ENCODE measurements at regions not wholly inside any gene's neighbourhood (a gene's known extent, or its start where the extent isn't known, plus 50 kb on each side); places are given as distances from the start of the nearest gene placed in this dataset.
"Not testable (repeated sequence)": the region's sequence is repeated elsewhere in the genome, so short reads cannot be mapped to it uniquely, and the experiment has no call there.

GRCh38 chr11:86877503-86877902 is 77.2 kb downstream of the PRSS23 start:
- no peak for FAIRE-seq

DNA sequence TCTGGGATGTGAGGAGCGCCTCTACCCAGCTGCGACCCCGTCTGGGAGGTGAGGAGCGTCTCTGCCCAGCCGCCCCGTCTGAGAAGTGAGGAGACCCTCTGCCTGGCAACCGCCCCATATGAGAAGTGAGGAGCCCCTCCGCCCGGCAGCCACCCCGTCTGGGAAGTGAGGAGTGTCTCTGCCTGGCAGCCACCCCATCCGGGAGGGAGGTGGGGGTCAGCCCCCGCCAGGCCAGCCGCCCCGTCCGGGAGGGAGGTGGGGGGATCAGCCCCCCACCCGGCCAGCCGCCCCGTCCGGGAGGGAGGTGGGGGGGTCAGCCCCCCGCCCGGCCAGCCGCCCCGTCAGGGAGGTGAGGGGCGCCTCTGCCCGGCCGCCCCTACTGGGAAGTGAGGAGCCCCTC is 76.0 kb downstream of the FZD4 start:
- FAIRE-seq, DNase-seq: not testable (repeated sequence)
- 94% methylated on average over 19 of the region's 26 CpGs; no CpG with 5 or more reads in 2 of the 3 donors for WGBS, 3 donors

More at GRCh38 chr11:86877503-86877902, 77.2 kb downstream of the PRSS23 start:
- H3K4me3 ChIP-seq (ENCODE audit: low read depth in 1 of 3, low read length in 3 of 3) = no peak overlapping the region
- no peaks in the 10 kb centered on the region for H3K27me3 ChIP-seq (ENCODE audit: control insufficient read depth in 3 of 3, insufficient read depth in 3 of 3, low read length in 3 of 3)
- H3K9me3 ChIP-seq (ENCODE audit: control insufficient read depth in 2 of 2, insufficient read depth in 1 of 2, low read depth in 1 of 2, low read length in 1 of 2) = no peaks in the 10 kb centered on the region
- H3K36me3 ChIP-seq (ENCODE audit: control insufficient read depth in 3 of 3, insufficient read depth in 2 of 3, low read depth in 1 of 3, low read length in 3 of 3) = no peaks in the 10 kb centered on the region
- no peak for DNase-seq
- no peaks in the 10 kb centered on the region for H3K4me1 ChIP-seq (ENCODE audit: control insufficient read depth in 3 of 3, insufficient read depth in 2 of 3, low read depth in 1 of 3, low read length in 2 of 3)
- H3K27ac ChIP-seq (ENCODE audit: low read depth in 1 of 3, low read length in 2 of 3) = no peak overlapping the region

GRCh38 chr11:86885311-86885710 is 69.9 kb downstream of the FZD4 start:
- Histone ChIP-seq H3K9me3 (ENCODE audit: control insufficient read depth in 2 of 2, insufficient read depth in 1 of 2, low read depth in 1 of 2, low read length in 1 of 2) (peaks cover 0 to 2% of the 10 kb centered on the region in 2 donors), H3K4me1 (ENCODE audit: control insufficient read depth in 3 of 3, insufficient read depth in 2 of 3, low read depth in 1 of 3, low read length in 2 of 3) (no peaks in the 10 kb centered on the region), H3K4me3 (ENCODE audit: low read depth in 1 of 3, low read length in 3 of 3) (no peak overlapping the region), H3K36me3 (ENCODE audit: control insufficient read depth in 3 of 3, insufficient read depth in 2 of 3, low read depth in 1 of 3, low read length in 3 of 3) (no peaks in the 10 kb centered on the region), H3K27me3 (ENCODE audit: control insufficient read depth in 3 of 3, insufficient read depth in 3 of 3, low read length in 3 of 3) (no peaks in the 10 kb centered on the region), H3K27ac (ENCODE audit: low read depth in 1 of 3, low read length in 2 of 3) (no peak overlapping the region)
- WGBS, 3 donors = 90 to 93% (median 92%) methylated on average over 3 of the region's 3 CpGs
- DNase-seq = no peak
- FAIRE-seq = no peak

More for the DNA sequence above, 76.0 kb downstream of the FZD4 start:
- not testable (repeated sequence) for H3K36me3 ChIP-seq (ENCODE audit: control insufficient read depth in 3 of 3, insufficient read depth in 2 of 3, low read depth in 1 of 3, low read length in 3 of 3); H3K4me1 ChIP-seq (ENCODE audit: control insufficient read depth in 3 of 3, insufficient read depth in 2 of 3, low read depth in 1 of 3, low read length in 2 of 3); H3K27me3 ChIP-seq (ENCODE audit: control insufficient read depth in 3 of 3, insufficient read depth in 3 of 3, low read length in 3 of 3); H3K27ac ChIP-seq (ENCODE audit: low read depth in 1 of 3, low read length in 2 of 3); H3K9me3 ChIP-seq (ENCODE audit: control insufficient read depth in 2 of 2, insufficient read depth in 1 of 2, low read depth in 1 of 2, low read length in 1 of 2); H3K4me3 ChIP-seq (ENCODE audit: low read depth in 1 of 3, low read length in 3 of 3)

DNA sequence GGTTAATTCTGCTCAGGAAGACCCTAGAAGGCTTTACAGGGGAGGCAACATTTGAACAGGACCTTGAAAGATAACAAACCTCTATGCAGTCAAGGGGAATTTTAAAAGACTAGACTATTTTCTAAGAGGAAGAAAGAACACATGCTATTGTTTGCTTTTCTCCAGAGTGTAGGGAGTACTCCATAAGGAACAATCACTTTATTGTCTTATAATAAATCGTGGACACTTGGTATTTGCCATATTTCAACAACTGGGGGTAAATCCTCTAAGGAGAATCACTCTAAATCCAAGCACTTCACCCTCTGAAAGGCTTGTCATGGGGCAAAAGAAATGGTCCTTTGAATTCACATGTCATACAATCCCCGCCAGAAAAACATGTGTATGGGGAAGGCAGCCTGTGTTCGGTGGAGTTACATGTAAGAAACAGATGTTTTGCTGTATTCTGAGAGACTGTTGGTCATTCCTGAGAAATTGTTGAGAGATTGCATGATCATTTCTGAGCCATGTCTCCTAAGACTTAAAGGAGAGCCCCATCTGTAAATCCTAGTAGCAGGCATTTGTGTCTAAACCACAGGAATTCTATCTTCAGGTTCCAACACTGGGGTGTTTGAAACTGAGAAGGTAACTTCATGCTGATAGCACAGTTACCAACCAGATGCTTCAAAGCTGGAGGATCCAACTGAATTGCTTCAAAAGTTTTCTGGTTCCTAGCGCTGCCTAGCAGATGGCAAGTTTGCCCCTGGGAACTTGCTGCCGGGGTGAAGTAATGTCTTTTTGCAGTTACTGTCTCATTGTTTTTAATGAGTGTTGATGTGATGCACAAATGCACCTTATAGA is 66.8 kb downstream of the FZD4 start:
- peaks cover 0 to 2% of the 10 kb centered on the region in 2 donors for H3K9me3 ChIP-seq (ENCODE audit: control insufficient read depth in 2 of 2, insufficient read depth in 1 of 2, low read depth in 1 of 2, low read length in 1 of 2)
- H3K36me3 ChIP-seq (ENCODE audit: control insufficient read depth in 3 of 3, insufficient read depth in 2 of 3, low read depth in 1 of 3, low read length in 3 of 3) = no peaks in the 10 kb centered on the region
- DNase-seq = no peak
- H3K27me3 ChIP-seq (ENCODE audit: control insufficient read depth in 3 of 3, insufficient read depth in 3 of 3, low read length in 3 of 3) = no peaks in the 10 kb centered on the region
- no peaks in the 10 kb centered on the region for H3K4me1 ChIP-seq (ENCODE audit: control insufficient read depth in 3 of 3, insufficient read depth in 2 of 3, low read depth in 1 of 3, low read length in 2 of 3)
- no peak for FAIRE-seq
- H3K27ac ChIP-seq (ENCODE audit: low read depth in 1 of 3, low read length in 2 of 3) = no peak overlapping the region
- WGBS, 3 donors = 72 to 83% (median 76%) methylated on average over 5 of the region's 5 CpGs
- H3K4me3 ChIP-seq (ENCODE audit: low read depth in 1 of 3, low read length in 3 of 3) = no peak overlapping the region

DNA sequence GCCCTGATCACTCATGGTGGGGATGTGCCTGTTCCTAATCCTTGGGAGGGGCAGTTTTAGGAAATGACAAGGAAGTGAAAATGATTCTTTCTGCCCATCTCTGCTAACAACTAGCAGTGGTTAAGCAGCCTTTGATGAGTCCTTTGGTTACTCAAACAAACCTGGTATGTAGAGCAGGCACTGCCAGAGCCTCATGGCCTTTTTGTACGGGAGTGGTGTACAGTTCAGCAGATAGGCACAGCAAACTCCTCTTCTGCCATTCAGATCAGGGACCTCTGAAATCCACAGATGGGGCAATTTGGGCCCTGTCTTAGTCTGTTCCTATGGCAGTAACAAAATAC is 66.2 kb downstream of the FZD4 start:
- no peaks in the 10 kb centered on the region for H3K27me3 ChIP-seq (ENCODE audit: control insufficient read depth in 3 of 3, insufficient read depth in 3 of 3, low read length in 3 of 3)
- H3K4me1 ChIP-seq (ENCODE audit: control insufficient read depth in 3 of 3, insufficient read depth in 2 of 3, low read depth in 1 of 3, low read length in 2 of 3) = no peaks in the 10 kb centered on the region
- no peaks in the 10 kb centered on the region for H3K36me3 ChIP-seq (ENCODE audit: control insufficient read depth in 3 of 3, insufficient read depth in 2 of 3, low read depth in 1 of 3, low read length in 3 of 3)
- no peak overlapping the region for H3K27ac ChIP-seq (ENCODE audit: low read depth in 1 of 3, low read length in 2 of 3)
- DNase-seq (no peak), FAIRE-seq (no peak)
- no peak overlapping the region for H3K4me3 ChIP-seq (ENCODE audit: low read depth in 1 of 3, low read length in 3 of 3)
- WGBS, 3 donors = 53 to 85% (median 76%) methylated on average over 1 of the region's 1 CpG
- peaks cover 0 to 2% of the 10 kb centered on the region in 2 donors for H3K9me3 ChIP-seq (ENCODE audit: control insufficient read depth in 2 of 2, insufficient read depth in 1 of 2, low read depth in 1 of 2, low read length in 1 of 2)

GRCh38 chr11:86891036-86891435 is 64.2 kb downstream of the FZD4 start:
- Histone ChIP-seq H3K9me3 (ENCODE audit: control insufficient read depth in 2 of 2, insufficient read depth in 1 of 2, low read depth in 1 of 2, low read length in 1 of 2) (peaks cover 0 to 2% of the 10 kb centered on the region in 2 donors), H3K4me1 (ENCODE audit: control insufficient read depth in 3 of 3, insufficient read depth in 2 of 3, low read depth in 1 of 3, low read length in 2 of 3) (no peaks in the 10 kb centered on the region), H3K36me3 (ENCODE audit: control insufficient read depth in 3 of 3, insufficient read depth in 2 of 3, low read depth in 1 of 3, low read length in 3 of 3) (no peaks in the 10 kb centered on the region), H3K27me3 (ENCODE audit: control insufficient read depth in 3 of 3, insufficient read depth in 3 of 3, low read length in 3 of 3) (no peaks in the 10 kb centered on the region), H3K27ac (ENCODE audit: low read depth in 1 of 3, low read length in 2 of 3) (no peak overlapping the region), H3K4me3 (ENCODE audit: low read depth in 1 of 3, low read length in 3 of 3) (no peak overlapping the region)
- FAIRE-seq (no peak), DNase-seq (peak in 1 of 2 donors; percentile 5)
- 23 to 66% (median 38%) methylated on average over 2 of the region's 2 CpGs for WGBS, 3 donors

GRCh38 chr11:86893235-86893634 is 62.0 kb downstream of the FZD4 start:
- Histone ChIP-seq H3K27ac (ENCODE audit: low read depth in 1 of 3, low read length in 2 of 3) (no peak overlapping the region), H3K4me3 (ENCODE audit: low read depth in 1 of 3, low read length in 3 of 3) (no peak overlapping the region), H3K4me1 (ENCODE audit: control insufficient read depth in 3 of 3, insufficient read depth in 2 of 3, low read depth in 1 of 3, low read length in 2 of 3) (no peaks in the 10 kb centered on the region), H3K36me3 (ENCODE audit: control insufficient read depth in 3 of 3, insufficient read depth in 2 of 3, low read depth in 1 of 3, low read length in 3 of 3) (no peaks in the 10 kb centered on the region), H3K27me3 (ENCODE audit: control insufficient read depth in 3 of 3, insufficient read depth in 3 of 3, low read length in 3 of 3) (no peaks in the 10 kb centered on the region), H3K9me3 (ENCODE audit: control insufficient read depth in 2 of 2, insufficient read depth in 1 of 2, low read depth in 1 of 2, low read length in 1 of 2) (no peaks in the 10 kb centered on the region)
- 77 to 93% (median 91%) methylated on average over 3 of the region's 3 CpGs for WGBS, 3 donors
- no peak for FAIRE-seq
- DNase-seq = no peak
